NCI-H1694 (cell line): ENCODE measurements at regions not wholly inside any gene's neighbourhood (a gene's known extent, or its start where the extent isn't known, plus 50 kb on each side); places are given as distances from the start of the nearest gene placed in this dataset.

ENCODE experiments used
- DNase-seq: peaks from one replicate; lab custom pipeline; 2025; lab: John Stamatoyannopoulos, UW

- DNase-seq = no peak
Observed at GRCh38 chr15:85976986-85977385, 102.7 kb upstream of the AGBL1 start.

DNA sequence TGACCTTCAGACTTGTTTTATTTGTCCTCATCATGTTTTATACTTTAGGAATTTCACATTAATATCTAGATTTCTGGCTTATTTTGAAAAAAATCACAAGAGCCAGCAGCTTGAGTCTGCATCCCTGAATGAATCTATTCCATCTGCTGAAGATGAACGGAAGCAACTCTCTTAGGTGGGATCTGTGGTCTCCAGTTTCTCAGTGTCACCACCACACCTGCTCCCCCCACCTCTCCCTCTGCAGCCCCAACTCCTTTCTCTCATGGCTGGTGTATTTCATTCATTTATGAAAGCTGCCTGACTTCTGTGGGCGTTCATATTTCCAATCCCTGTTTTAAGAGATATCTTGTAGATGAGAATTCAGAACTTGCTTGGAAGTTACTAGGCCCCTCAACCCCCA lies 102.1 kb upstream of the AGBL1 start:
- no peak for DNase-seq

- no peak for DNase-seq
Observed at GRCh38 chr15:85979929-85980328, 99.7 kb upstream of the AGBL1 start.

DNA sequence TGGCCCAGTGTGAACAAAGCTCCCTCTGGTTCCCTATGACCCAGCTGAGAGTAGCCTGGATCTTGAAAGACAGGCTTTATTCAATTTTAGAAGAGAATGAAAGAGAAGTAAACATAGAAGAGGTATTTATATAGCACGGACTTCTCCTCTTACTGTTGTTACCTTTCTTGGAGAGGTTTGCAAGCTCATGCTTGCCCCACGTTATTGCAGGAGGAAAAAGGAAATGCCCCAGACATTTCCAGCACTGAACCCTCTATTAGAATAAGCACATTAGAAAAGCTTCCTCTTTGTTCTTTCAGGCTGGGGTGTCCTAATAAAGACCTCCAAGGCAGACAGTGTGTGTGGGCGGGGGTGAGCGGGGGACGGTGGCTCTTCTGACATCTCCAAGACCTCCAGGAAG lies 98.7 kb upstream of the AGBL1 start:
- no peak for DNase-seq

GRCh38 chr15:85984241-85984640 lies 95.4 kb upstream of the AGBL1 start:
- no peak for DNase-seq

DNA sequence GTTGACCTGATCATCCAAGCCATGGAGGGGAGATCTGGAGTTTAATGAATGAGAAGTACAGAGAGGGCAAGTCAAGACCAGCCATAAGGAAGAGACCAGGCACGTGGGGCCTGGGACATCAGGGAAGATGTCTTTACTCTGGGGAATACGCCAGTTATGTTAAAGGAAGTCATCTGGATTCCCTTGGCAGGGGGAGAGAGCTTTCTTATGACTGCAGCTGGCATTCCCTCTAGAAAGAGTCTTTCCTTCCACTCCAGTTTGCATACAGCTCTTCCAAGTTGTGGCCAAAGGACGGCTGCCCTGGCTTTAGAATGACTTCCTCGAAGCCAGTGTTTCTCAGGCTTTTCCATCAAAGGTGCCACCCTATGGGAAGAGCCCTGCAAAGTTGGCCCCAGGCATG lies 93.6 kb upstream of the AGBL1 start:
- DNase-seq = no peak

- no peak for DNase-seq
Observed at GRCh38 chr15:85986741-85987140, 92.9 kb upstream of the AGBL1 start.

GRCh38 chr15:85988741-85989140 lies 90.9 kb upstream of the AGBL1 start:
- DNase-seq = no peak

DNA sequence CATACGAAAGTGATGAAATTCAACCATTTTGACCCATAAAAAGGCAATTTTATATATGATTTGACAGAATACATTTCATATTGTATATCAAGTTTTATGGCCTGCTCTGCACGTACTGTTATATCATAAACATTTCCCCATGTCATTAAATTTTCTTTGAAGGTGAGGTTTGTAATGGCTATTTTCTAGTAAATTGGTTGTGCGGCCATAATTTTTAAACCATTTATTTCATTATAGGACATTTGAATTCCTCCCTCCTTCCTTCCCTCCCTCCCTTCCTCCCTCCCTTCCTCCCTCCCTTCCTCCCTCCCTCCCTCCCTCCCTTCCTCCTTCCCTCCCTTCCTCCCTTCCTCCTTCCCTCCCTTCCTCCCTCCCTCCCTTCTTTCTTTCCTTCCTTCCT lies 87.4 kb upstream of the AGBL1 start:
- no peak for DNase-seq

GRCh38 chr15:85993116-85993515 lies 86.6 kb upstream of the AGBL1 start:
- no peak for DNase-seq

- no peak for DNase-seq
Observed at GRCh38 chr15:85997618-85998017, 82.1 kb upstream of the AGBL1 start.

DNA sequence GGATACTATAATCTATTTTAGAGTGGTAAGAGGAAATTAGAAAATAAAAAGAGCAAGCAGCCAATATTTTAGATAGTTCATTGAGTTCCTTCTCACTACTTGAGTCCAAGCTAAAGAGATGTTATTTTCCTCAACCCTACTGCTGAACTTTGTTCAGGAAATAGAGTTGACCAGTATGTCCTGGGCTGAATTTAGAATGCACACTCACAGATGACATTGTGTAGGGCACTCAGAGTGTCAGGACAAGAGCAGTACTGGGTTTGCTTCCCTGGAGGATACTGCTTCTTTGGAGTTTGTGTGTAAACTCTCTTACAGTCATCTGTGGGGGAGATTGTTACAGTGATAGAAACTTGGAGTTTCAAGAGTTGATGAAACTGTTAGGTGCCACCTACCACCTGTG lies 80.0 kb upstream of the AGBL1 start:
- no peak for DNase-seq

DNA sequence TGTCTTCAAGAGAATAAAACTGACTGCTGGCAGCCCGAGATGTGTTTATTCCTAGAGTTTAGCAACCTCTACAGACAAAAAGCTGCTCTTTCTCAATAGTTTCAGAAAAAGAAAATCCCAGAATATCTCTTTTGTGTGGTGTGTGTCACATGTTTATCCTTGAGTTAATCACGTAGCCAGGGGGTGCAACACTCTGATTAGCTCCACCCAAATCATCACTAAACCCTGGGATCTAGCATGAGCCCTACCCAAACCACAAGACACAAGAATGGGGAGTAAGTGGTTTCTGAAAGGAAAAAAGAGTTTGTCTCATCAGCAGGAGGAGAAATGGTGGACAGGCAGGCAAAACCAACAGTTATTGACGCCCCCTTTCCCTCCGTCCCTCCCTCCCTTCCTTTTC lies 78.5 kb upstream of the AGBL1 start:
- no peak for DNase-seq

GRCh38 chr15:86002444-86002843 lies 77.2 kb upstream of the AGBL1 start:
- DNase-seq = peak; percentile 77

DNA sequence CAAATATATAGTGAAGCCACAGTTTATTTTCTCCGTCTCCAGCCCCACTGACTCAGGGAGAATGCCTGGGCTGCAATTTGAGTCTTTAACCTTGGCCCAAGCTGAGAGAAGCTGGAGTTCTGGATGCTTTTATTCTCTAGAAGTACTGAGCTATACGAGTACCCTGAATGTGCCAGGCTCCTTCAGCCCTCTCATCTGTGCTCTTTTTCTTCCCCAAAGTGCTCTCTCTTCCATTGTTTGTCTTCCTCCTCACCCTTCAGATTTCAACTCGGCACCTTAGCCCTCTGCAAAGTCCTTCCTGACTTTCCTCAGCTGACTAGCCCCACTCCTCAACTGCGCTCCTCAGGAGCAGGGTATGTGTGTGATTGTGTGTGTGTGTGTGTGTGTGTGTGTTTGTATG lies 75.6 kb upstream of the AGBL1 start:
- no peak for DNase-seq

- no peak for DNase-seq
Observed at GRCh38 chr15:86006546-86006945, 73.1 kb upstream of the AGBL1 start.

- no peak for DNase-seq
Observed at GRCh38 chr15:86009727-86010126, 69.9 kb upstream of the AGBL1 start.

- no peak for DNase-seq
Observed at GRCh38 chr15:86010398-86010797, 69.3 kb upstream of the AGBL1 start.

GRCh38 chr15:86010891-86011290 lies 68.8 kb upstream of the AGBL1 start:
- no peak for DNase-seq

DNA sequence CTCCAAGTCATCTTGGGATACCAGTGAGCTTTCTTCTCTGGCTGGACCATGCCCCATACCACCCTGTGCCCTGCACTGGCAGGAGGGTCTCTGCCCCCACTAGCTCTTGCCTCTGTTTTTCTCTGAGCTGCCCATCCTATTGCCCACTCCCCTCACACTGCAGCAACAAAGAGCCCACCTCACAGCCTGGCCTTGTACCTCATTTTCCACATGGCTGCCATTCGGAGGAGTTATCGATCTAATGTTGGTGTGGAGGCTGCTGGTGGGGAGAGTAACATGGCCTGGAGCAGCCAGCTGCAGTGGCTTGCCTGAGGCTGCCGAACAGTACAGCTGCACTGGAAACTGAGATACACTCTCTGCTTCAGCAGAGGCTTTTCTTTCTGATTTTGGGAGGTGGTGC lies 65.7 kb upstream of the AGBL1 start:
- DNase-seq = no peak

GRCh38 chr15:86016750-86017149 lies 62.9 kb upstream of the AGBL1 start:
- DNase-seq = no peak

DNA sequence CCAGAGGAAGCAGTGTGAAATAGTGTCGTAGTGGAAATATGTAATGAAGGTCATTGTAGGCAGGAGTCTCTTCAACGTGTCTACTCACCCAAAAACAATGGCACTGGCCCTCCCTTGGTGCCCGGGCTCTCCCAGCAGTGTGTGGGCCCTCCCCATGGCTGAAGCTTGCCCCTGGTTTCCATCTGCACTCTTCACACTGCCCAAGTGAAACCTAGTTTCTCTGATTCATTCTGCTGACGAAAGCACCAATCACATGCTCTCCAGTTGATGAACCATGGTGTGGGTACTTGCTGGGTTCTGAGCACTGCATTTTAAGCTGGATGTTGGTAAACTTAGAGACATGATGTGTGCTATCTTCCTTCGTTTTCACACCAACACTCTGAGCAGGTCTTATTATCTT lies 61.0 kb upstream of the AGBL1 start:
- no peak for DNase-seq

DNA sequence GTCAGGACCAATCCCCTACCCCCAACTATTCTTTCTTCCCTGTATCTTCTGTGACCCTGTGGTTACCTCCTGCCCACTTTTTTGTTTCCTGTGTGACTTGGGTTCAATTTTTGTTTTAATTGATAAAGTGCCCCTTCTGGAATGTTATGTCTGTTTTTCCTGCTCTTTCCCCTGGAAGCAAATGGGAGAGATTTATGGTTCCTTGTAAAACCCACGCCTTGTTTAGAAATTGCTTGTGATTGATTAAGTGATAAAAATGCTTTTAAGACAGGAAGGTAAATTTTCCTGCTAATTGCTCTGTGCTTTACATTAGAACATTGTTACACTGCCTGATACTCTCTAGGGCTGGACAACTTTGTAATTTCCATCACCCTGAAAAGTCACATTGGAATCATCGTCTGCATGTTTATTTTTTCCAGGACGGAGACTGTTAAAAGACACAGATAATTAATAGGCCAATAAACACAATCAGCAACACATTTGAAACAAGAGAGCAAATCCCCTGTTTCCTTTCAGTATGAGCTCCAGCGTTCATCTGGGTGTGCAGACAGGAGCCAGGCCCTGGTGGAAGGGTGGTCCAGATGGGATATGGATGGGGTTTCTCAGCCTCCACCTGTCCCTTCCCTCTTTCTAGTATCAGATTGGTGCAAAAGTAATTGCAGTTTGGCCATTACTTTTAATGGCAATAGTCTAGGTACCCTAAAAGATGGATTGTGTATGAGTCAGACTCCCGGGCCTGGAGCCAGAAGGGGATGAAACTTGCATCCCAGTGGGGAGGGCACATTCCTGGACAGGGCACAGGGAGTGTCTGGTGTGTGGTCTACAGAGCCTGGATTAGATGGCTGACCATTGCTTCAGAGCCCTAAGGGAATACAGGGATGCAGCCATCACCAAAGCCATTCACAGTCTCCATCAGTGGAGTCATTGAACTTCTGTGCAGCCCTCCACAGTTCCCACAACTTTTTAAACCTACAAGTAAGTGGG lies 58.1 kb upstream of the AGBL1 start:
- DNase-seq = no peak

GRCh38 chr15:86028961-86029360 lies 50.7 kb upstream of the AGBL1 start:
- no peak for DNase-seq
